NCI-H460 (cell line): ENCODE measurements at regions not wholly inside any gene's neighbourhood (a gene's known extent, or its start where the extent isn't known, plus 50 kb on each side); places are given as distances from the start of the nearest gene placed in this dataset.
"Not testable (repeated sequence)": the region's sequence is repeated elsewhere in the genome, so short reads cannot be mapped to it uniquely, and the experiment has no call there.

Experiments used
- DNase-seq: peaks from one replicate; pipeline ENCODE4 v3.0.0-alpha.2; 2016; ENCODE audit warnings: low read depth; ENCODE audit errors: extremely low read depth

DNA sequence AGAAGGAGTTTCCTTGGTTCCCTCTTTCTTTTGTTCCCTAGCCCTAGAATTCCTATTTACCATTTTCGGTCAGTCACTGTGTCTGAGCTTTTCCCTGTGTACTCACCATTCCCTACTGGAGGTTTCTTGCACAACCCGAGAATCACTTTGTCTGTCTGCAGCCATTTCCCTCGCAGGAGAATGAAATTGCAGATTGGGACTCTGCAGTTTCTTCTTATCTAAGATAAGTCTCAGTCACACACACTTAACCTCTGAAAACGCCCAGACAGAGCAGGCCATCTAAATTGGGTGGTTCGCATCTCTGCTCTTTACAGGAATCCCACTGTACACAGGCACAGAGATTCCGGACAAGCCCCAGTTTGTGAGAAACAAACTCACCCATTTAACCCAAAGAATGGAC lies 58.6 kb upstream of the CNTNAP2 start:
- no peak for DNase-seq

- no peak for DNase-seq
These were observed 61.7 kb upstream of the CNTNAP2 start for GRCh38 chr7:146054909-146055308.

GRCh38 chr7:146053492-146053891 lies 63.1 kb upstream of the CNTNAP2 start:
- no peak for DNase-seq

GRCh38 chr7:146043310-146043709 lies 73.3 kb upstream of the CNTNAP2 start:
- DNase-seq, result not testable (repeated sequence)

- no peak for DNase-seq
These were observed 88.3 kb upstream of the CNTNAP2 start for GRCh38 chr7:146028251-146028750.

GRCh38 chr7:146027243-146027642 lies 89.4 kb upstream of the CNTNAP2 start:
- DNase-seq, result no peak

DNA sequence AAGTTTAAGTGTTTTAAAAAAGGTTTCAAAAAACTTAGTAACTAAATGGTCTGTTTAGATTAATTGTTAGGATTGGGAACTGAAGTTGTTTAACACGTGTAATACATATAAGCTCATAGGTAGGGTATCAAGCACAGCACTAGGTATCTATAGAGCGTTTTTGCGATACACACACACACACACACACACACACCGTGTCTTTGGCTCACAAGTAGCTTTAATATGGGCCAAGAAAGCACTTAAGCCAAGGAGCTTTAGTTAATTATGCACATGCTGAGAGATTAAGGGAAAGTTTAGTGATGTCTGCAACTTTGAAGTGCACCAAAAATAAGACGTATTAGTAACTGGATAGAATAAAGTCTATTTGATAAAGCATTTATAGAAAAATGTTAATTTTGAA lies 93.8 kb upstream of the CNTNAP2 start:
- no peak for DNase-seq

GRCh38 chr7:146019041-146020004 lies 97.3 kb upstream of the CNTNAP2 start:
- not testable (repeated sequence) for DNase-seq

GRCh38 chr7:146017366-146017765 lies 99.2 kb upstream of the CNTNAP2 start:
- not testable (repeated sequence) for DNase-seq

- DNase-seq, result not testable (repeated sequence)
These were observed 102.4 kb upstream of the CNTNAP2 start for GRCh38 chr7:146014154-146014553.

- DNase-seq, result no peak
These were observed 108.3 kb upstream of the CNTNAP2 start for GRCh38 chr7:146008293-146008692.

GRCh38 chr7:146004805-146005204 lies 111.8 kb upstream of the CNTNAP2 start:
- no peak for DNase-seq

GRCh38 chr7:146002431-146003078 lies 114.0 kb upstream of the CNTNAP2 start:
- DNase-seq, result no peak

DNA sequence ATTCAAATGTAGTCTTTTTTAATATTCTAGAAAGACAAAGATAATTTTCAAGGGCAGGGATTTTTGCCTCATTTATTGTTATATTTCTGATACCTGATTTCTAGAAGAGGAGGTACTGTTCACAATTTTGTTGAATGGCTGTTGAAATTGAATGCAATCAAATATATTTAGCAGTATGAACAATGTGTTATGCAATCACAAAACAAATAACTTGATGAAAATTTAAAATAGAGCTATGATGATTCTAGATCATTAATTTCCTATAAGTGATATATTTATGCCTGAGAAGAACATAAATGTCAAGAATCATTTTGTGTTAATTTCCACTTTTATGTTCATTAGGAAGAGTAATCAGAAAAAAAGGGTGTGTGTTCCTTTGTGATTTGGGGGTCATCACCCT lies 114.6 kb upstream of the CNTNAP2 start:
- DNase-seq, result no peak

DNA sequence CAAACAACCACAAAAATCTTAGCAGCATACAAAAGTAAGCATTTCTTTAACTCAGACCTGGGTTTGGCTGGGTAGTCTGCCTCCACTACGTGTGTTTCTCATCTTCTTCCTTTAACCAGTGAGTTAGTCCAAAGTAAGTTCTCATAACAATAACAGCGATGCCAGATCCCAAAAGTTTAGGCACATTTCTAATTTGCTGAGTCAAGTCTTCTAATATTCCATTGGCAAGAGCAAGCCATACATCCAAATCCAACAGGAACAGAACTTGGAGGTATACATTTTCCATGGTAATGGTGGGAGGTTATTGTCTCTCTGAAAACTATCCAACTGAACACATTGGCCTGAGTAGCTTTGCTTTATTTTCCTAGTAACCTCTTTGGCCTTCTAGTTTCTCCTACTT lies 115.7 kb upstream of the CNTNAP2 start:
- no peak for DNase-seq

GRCh38 chr7:145989469-145989868 lies 127.1 kb upstream of the CNTNAP2 start:
- no peak for DNase-seq

- DNase-seq, result no peak
These were observed 130.2 kb upstream of the CNTNAP2 start for GRCh38 chr7:145986248-145986874.

- DNase-seq, result no peak
These were observed 137.8 kb upstream of the CNTNAP2 start for GRCh38 chr7:145978769-145979168.

GRCh38 chr7:145959981-145960380 lies 156.6 kb upstream of the CNTNAP2 start:
- DNase-seq, result no peak

GRCh38 chr7:145957160-145957890 lies 159.3 kb upstream of the CNTNAP2 start:
- no peak for DNase-seq

DNA sequence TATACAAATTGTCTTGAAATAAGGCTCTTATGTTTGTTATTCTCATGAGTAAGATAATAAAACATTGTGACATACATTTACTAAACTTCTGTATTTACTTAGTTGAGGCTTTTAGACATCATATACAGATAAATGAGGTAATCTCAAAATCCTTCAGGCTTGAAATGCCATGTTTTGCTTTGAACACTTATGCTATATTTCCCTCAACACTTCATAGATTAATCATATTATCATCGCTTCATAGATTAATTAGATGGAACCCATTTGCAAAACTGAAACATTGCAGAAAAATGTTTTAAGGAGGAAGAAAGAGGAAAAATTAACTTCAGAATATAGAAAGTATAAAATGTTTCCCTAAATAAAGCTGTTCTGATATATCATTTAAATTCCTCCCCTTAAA lies 165.0 kb upstream of the CNTNAP2 start:
- no peak for DNase-seq
